ENCODE measurements at regions not wholly inside any gene's neighbourhood (a gene's known extent, or its start where the extent isn't known, plus 50 kb on each side); places are given as distances from the start of the nearest gene placed in this dataset.

DNA sequence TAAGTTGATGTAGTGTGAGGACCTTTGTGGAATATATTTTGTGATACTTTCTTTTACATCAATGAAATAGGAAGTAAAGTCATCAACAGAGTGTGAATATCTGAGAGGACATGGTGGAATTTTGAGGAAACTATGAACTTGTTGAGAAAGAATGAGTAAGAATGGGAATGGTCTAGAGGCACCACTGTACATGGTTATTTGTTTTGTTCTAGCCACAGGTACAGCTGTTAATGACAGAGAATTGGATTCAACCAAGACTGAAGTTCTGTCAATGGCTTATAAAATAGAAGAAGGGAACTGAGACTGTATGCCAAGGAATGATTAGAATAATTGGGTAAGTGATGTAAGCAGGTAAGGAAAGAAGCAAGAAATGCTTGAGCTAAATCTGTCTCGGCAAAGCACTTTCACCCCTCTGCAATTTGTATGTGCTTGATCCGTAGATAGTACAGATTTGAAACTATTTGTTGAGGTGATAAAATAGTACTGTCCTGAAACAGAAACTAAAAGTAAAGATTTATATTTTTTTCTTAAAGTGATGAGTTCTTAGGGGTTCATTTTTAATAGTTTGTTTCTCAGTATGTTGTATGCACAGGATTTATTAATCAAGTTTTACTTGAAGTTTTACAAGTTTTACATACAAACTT lies 468.8 kb upstream of the SMC2 start:
- DNase-seq (ENCODE audit: low read depth): no peak

DNA sequence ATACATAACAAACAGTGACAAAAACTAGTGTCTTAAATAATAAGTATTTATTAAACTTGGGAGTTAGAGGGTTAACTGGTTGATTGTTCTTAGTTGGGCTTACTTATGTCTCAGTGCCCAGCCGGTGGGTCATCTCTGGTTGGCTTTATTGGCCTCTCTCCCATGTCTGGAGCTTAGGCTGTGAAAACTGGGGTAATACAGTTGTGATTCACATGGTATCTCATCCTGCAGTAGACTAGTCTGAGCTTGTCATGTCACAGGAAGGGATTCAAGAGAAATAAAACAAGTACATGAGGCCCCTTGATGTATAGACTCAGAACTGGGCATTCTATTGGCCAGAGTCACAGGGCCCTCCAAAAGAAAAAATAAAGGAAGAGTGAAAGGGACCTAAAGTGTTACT lies 466.4 kb upstream of the SMC2 start:
- DNase-seq (ENCODE audit: low read depth): no peak

DNA sequence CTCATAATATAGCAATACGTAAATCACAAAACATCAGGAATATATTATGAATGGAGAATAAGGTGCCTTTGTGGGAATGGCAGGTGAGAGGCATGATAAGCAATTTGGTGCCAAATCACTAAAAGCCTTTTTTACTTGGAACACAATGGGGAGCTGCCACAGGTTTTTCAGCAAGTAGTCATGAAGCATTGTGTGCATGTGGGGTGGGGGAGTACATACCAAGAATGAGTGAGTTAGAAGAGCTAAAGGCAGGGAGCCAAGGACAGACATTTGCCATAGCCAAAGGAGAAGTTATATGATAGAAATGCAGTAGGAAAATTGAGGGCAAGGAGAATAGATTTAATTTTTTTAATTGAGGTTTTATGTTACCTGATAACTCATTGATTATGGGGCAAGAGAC lies 445.0 kb upstream of the SMC2 start:
- DNase-seq (ENCODE audit: low read depth): no peak

- DNase-seq (ENCODE audit: low read depth): no peak
These were observed 436.0 kb upstream of the SMC2 start for GRCh38 chr9:103658156-103658555.

DNA sequence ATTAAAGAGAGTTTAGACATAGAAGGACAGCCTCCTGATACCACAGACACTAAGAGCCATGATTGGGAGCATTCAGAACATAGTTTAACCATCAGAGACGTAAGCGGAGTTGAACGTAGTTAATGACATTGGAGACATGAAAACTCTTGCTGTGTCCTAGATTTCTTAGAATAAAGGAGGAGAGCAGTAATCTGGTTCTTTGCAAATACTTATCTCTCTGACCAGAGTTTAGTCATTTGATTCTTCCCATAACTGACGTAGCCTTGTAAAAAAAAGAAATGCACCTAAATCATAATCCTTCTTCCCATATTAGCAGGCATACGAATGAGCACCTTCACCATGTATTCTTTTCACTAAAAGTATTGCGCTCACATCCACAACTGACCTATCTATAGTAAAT lies 433.3 kb upstream of the SMC2 start:
- DNase-seq (ENCODE audit: low read depth): no peak

DNA sequence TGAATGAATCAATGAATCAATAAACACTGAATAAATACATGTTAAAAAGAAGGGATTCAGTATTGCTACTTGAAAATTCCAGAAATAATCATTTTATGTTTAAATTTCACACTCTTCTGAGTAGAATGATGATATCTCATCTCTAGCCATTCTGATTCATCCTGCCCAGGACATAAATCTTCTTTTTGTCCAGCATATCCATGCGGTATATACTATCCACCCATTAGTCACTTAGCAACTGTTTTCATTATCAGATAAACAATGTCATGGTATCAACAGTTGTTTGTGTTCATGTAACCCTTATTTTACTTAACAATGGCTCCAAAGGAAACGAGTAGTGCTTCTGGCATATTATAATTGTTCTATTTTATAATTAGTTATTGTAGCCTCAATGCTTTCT lies 432.4 kb upstream of the SMC2 start:
- no peak for DNase-seq (ENCODE audit: low read depth)

DNA sequence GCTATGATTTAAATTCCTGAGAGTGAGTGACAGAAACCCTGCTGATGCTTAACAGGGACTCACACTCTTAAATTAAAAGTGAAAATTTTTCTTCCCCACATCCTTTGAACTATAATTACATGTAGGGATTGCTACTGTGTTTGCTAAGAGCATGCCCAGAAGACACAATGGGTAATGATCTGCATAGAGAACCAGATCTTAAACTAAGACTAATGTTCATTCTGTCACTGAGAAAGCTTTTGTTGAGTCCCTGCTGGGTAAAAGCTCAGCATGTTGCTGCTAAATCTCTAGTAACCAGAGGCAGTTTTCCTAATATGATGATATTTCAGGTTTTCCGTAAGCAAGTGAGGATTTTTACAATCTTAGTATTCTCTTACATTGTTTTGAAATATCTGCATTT lies 424.8 kb upstream of the SMC2 start:
- no peak for DNase-seq (ENCODE audit: low read depth)

DNA sequence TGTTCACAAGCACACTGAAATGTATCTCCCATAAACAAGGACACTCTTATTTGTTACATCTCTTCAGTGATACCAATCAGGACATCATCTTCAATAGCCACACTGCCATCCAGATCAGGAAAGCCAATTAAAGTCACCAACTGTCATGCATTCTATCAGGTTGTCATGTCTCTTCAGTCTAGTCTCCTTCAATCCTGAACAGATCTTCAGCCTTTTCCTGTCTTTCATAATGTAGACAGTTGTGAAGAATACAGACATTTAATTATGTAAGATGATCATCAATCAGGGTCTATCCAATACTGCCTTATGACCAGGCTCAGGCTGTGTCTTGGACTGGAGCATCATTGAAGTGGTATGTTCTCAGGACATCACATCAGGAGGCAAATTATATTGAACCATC lies 419.8 kb upstream of the SMC2 start:
- DNase-seq (ENCODE audit: low read depth): no peak

DNA sequence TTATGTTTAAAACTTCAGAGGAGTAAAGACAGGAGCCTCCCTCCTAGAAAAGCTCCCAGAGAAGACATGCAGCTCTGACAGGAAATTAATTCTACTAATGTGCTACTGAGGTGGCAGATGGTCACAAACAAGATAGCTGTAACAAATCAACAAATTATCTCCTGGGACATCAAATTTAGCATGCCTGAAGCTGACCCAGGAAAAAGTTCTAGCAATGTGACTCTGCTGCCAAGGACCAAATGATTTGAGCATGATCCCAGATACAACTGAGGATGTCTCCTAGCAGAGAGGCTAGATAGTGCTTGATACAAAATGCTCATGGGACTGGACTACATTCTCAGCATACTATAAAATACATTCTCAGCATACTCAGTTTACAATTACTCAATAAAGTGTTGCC lies 413.5 kb upstream of the SMC2 start:
- no peak for DNase-seq (ENCODE audit: low read depth)

GRCh38 chr9:103681435-103681834 lies 412.7 kb upstream of the SMC2 start:
- no peak for DNase-seq (ENCODE audit: low read depth)

- no peak for DNase-seq (ENCODE audit: low read depth)
These were observed 393.7 kb upstream of the SMC2 start for GRCh38 chr9:103700195-103700962.

GRCh38 chr9:103702572-103702971 lies 391.5 kb upstream of the SMC2 start:
- no peak for DNase-seq (ENCODE audit: low read depth)

- no peak for DNase-seq (ENCODE audit: low read depth)
These were observed 386.9 kb upstream of the SMC2 start for GRCh38 chr9:103707181-103707580.

DNA sequence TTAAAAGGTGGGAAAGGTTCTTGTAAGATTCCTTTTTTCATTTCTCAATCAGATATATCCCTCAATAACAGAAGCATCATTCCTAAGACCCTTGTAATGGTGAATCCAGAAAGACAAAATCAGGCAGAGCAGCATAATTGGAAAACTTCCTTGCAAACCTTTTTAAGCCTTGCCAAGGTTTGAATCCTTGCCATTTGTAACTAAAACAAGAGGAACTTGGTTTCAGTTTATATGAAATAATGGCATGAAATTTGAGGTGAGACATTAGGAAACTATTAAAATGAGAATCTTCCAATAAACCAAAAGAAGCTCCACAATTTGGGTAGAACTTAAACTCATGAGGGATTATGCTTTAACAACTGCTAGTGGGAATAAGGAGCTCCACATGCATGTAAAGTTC lies 384.7 kb upstream of the SMC2 start:
- DNase-seq (ENCODE audit: low read depth): no peak

DNA sequence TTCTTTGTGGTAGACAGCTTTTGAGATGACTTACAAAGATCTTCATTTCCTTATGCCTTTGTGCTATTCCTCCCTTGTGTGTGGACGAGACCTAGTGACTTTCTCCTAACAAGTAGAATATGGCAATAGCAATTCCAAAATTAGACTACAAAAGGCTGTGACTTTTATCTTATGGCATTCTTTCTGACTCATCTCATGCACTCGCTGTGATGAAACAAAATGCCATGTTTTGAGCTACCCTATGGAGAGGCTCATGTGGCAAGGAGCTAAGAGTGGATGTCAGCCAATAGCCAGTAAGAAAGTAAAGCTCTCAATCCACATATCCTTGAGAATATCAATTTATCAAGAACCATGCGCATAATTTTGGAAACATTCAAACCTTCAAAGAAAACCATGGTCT lies 380.5 kb upstream of the SMC2 start:
- DNase-seq (ENCODE audit: low read depth): no peak

- no peak for DNase-seq (ENCODE audit: low read depth)
These were observed 379.1 kb upstream of the SMC2 start for GRCh38 chr9:103714992-103715391.

- DNase-seq (ENCODE audit: low read depth): no peak
These were observed 373.1 kb upstream of the SMC2 start for GRCh38 chr9:103721056-103721455.

DNA sequence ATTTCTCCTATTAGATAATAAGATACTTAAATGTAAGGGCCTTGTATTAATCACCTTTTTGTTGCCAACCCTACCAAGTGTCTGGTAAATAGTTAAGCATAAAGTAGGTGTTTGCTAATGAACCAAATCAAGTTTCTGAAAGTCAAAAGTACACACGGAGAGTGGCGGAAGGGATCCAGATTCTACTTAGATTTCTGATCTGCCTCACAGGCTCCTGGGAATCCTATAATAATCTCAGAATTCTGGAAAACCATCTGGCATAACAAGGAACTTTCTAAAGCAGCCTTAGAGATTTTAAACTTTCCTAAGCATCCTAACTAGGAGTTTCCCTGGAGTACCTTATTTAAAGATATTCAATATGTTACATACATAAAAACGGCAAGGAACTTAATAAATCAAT lies 363.2 kb upstream of the SMC2 start:
- no peak for DNase-seq (ENCODE audit: low read depth)

DNA sequence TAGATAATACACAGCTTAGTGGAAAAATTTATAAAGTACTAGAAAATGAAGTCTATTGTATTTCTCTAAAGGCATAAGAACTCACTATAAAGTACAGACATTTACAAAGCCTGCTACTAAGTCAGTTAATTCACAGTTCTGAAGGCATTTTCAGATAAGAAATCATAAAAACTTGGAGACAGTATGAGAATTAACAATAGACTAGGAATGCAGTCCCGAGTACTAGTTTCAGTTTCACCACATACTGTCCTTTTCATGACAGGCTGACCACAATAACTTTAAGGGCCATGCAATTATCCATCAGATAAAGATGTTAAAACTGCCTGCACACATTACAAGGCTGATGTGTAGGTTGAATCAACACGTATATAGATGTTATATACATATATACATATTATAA lies 362.6 kb upstream of the SMC2 start:
- no peak for DNase-seq (ENCODE audit: low read depth)

GRCh38 chr9:103734471-103734870 lies 359.6 kb upstream of the SMC2 start:
- DNase-seq (ENCODE audit: low read depth): no peak

- DNase-seq (ENCODE audit: low read depth): no peak
These were observed 338.7 kb upstream of the SMC2 start for GRCh38 chr9:103755441-103755840.

DNA sequence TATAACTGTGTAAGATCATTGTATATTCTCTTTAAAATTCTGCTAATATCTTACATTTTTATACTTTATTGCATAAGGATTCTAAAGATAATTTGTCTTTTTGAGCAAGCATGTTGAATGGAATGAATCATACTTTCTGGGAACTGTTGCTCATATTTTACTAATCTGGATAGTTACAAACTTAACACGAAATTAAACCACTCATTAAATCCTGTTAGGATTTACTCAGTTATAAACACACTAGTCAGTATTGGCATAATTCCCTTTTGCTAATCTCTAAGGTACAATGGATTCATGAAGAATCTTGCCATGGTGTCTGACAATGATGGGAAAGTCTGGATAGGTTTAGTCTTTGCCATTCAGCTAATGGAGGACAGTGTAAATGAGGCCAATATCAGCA lies 338.1 kb upstream of the SMC2 start:
- DNase-seq (ENCODE audit: low read depth): no peak

GRCh38 chr9:103757062-103757461 lies 337.0 kb upstream of the SMC2 start:
- no peak for DNase-seq (ENCODE audit: low read depth)

- no peak for DNase-seq (ENCODE audit: low read depth)
These were observed 332.6 kb upstream of the SMC2 start for GRCh38 chr9:103761466-103761865.
